Activated CD8-positive, alpha-beta memory T cell treated with anti-CD3 and anti-CD28 coated beads for 48 hours (primary cell): ENCODE measurements at regions not wholly inside any gene's neighbourhood (a gene's known extent, or its start where the extent isn't known, plus 50 kb on each side); places are given as distances from the start of the nearest gene placed in this dataset.

Source experiments
- DNase-seq, 3 experiments: peaks; one replicate each; pipeline ENCODE4 v3.0.0-alpha.2; 2020; ENCODE audit warnings: low read depth in 2 of 3, low spot score in 2 of 3

DNA sequence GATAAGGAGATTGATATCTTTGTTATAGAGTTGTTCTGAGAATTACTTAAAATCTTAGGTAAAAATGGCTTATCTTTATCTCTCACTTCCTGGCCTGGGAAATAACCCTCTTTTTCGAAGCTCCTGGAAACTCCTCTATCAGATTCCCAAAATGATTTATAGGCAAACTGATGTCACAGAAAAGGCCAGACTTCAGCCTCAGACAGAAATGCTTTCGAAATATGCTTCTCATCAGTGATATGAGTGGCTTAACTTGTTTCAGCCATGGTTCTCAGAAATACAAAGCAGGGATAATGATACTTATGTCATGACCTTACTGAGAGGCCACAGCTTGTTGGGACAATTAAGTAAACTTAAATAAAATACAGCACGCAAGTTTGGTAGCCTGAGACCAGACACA, 85.3 kb upstream of the HS3ST1 start:
- DNase-seq, result no peak

DNA sequence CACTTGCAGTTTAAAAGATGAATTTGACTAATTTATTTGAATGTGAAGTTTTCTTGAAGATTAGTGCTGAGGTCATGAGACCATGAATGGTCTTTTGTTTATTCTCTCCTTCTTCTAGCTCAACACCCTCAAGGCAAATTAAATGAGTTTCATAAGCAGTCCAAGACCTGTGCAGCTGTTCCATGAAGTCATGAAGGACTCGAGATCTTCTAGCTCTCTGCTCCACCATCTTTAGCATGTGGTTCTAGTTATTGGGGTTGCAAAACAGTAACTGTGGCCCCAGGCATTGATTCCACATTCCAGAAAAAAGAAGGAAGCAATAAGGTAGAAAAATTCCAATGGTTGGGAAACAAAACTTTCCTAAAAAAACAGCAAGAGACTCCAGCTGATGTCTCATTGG, 84.2 kb upstream of the HS3ST1 start:
- no peak for DNase-seq

DNA sequence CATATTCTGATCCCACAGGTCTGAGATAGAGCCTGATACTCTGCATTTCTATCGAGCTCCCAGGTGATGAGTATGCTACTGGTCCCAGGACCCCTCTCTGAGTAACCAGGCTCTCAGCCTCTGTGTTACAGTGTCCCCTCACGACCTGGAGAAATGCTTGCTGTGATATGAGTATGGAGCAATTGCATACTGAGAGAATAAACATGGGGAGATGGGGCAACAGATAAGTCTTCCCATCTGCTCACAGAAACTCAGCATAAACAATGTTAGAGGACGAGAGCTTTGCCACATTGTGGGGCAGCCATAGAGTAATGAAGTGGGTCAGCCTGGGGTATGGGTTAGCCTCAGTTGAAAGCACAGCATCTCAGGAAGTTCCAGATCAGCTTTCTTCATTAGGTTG, 82.6 kb upstream of the HS3ST1 start:
- DNase-seq, result no peak

DNA sequence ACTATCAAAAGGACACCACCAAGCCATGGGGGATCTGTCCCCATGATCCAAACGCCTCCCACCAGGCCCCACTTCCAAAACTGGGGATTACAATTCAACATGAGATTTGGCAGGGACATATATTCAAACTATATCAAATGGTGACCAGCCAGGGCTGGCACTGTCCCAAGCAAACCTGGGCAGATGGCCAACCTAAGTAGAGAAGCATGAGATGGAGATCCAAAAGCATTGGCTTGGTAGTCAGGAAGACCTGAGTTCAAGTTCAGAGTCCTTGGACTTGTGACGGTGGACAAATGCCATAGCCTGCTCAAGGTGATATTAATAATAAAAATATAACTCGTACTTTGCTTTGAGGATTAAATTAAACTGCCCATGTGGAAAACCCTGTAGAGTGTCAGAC, 79.2 kb upstream of the HS3ST1 start:
- no peak for DNase-seq

DNA sequence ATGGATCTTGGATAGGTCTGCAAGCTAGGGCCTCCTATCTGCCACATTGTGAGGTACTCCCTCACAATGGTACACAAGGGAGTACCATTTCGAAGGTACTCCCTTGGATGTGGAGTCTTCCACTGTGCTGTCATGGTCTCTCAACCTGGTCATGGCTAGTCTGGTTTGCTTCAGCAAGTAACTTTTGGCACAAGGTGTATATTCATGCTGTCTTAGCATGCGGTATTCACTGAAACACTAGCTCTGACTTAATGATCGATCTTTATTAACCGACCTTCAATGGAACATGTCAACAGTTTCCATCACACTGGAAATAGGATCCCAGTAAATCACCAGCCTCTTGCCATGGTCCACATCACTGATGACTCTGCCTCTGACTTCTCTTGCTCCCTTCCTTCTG, 77.5 kb upstream of the HS3ST1 start:
- DNase-seq, result no peak

DNA sequence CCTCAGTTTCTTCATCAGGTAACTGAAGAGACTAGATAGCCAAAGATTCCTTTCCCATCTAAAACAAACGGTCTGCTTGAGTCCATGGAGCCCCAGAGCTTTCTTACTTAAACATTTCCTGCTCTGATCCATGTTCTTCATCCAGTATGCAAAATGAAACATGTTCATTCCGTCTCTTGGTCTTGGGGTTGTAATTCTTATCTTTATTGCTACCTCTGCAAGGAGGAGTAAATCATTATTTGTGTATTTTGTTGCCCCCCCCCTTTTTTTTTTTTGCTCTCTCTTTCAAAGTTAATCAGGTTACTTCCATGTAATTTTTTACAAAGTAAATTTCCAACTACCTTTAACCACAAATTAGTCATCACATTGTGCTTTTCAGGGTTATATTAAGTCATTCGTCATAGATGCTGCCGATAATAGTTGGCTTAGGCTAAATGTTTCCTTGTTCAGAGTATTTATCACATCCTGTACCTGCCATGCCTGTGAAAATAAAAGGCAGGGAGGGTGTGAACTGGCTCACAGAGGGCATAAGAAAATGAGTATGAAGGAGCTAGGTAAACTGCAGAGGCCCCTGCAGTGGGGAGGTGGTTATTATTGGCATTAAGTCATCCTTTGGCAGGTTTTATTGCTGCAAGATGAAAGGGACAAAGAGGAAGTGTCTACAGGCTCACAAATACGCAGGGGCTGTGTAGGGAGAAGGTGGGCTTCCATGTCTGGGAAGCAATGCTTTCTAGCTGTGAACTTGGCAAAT, 76.7 kb upstream of the HS3ST1 start:
- DNase-seq, result no peak

DNA sequence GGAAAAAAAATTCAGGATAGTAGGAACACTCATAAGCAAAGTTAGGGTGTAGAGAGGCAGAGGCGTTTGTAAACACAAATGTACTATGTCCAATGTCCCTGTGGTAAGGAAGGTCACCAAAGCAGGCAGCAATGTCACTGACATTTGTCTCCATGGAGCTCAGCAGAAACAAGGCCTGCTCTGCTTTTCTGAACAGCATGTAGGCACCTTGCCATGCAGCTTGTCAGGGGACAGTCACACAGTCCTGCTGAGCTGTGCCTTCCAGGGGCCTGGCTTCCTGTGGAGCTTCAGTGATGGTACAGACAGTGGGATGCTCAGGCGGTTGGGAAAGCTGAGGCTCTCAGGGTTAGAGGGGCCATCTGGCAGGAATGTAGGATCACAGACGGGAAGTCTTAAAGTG, 74.5 kb upstream of the HS3ST1 start:
- no peak for DNase-seq

DNA sequence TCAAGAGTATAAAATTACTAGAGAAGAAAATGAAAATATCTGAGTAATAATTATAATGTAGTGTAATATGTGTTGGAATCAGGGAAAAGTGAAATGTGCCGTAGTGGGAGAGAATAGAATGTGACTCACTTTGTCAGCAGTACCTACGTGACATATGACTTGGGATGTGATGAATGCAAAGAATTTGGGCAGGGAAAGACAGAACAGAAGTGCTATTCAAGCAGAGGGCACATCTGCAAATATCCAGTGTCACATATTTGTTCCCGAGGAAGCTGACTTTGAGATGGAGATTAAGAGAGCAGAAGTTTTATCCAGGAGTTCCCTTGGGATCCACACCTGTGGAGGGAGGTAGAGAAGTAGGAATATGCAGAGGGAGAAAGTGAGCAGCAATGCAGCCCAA, 69.3 kb upstream of the HS3ST1 start:
- no peak for DNase-seq

DNA sequence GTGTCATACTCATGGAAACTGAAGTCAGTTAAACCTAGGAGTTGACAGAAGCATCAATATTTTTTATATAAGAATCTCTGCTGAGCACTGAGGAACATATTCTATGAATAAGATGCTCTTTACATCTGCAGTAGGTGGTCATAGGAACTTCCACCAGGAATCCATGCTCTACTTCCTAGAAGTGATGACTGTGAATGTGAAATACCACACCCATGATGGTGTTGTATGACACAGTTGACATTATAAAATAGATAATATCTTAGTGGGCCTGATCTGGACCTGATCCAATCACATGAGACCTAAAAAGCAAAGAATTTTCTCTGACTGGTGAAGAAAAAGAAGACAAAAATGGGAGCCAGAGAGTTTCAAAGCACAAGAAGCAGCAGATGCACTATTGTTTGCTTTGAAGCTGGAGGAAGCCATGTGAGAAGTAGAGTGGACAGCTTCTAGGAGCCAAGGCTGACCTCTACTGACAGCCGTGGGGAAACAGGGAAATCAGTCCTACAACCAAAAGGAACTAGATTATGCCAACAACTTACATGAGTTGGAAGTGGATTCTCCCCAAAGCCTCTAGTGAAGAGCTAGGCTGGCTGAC, 68.6 kb upstream of the HS3ST1 start:
- no peak for DNase-seq

DNA sequence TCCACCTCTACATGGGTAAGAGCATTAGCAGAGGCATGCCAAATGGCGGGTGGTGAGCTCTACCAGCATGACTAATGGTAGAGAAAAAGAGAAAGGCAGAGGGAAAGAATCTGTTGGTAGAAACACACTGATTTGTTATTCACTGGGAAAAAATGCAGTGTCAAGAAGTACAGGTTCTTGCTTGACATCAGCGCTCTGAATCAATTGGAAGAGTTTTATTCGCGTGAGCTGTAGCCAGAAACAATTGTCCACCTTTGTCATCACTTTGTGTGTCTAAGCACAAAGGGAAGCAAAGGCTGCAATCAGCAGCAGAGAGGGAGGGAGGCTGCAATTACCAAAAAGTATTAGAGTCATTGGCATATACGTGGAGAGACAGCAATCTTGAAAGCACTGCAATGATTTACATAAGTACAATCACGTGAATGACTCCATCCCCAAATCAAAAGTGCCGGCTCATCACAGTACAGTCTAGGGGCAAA, 67.7 kb upstream of the HS3ST1 start:
- DNase-seq, result no peak

DNA sequence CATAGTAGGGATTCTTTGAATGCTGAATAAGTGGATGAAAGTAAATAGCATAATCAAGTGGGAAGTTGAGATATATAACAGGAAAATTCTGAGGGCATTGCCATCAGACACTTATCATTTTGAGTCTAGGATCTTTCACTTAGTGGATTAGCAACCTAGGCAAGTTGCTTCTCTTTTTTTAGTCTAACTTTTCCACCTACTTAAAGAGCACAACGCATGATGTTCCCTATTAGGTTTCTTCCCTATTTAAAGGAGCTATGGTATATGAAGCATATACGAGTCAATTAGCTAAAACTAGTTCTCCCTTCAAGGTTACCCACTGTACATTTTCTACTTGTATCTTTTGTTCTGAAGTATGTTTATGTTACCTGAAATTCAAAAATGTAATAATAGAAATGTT, 67.1 kb upstream of the HS3ST1 start:
- DNase-seq, result no peak

DNA sequence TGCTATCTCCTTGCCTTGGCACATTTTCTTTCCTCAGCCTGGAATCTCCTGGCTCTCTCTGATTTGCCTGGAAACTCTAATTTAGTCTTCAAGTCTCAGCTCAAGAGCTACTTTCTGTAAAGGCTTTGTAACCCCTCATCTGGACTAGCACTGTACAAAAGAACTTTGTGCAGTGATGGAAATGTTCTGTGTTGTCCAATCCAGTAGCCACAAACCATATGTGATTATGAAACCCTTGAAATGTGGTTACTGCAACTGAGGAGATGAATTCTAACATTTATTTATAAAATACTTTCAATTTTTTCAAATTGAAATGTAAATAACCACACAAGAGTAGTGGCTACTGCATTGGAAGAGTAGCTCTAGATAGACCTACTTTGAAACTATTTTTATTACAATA, 66.6 kb upstream of the HS3ST1 start:
- no peak for DNase-seq

DNA sequence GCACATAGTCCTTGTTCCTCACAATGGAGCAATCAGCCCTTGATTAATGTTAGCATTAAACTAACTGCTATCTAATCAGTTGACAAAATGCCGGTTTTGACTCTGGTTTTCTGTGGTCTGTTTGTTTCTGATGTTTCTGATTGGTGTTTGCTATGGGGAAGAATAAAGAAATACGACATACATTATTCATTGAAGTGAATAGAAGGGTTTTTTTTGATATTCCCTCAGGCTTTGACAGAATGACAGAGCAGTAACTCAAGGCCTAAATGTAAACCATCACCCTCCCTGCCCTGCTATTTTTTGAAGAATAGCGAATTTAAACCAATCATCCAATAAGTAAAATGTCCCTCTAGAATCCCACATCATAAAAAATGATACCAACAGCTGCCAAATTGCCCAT, 65.5 kb upstream of the HS3ST1 start:
- no peak for DNase-seq

DNA sequence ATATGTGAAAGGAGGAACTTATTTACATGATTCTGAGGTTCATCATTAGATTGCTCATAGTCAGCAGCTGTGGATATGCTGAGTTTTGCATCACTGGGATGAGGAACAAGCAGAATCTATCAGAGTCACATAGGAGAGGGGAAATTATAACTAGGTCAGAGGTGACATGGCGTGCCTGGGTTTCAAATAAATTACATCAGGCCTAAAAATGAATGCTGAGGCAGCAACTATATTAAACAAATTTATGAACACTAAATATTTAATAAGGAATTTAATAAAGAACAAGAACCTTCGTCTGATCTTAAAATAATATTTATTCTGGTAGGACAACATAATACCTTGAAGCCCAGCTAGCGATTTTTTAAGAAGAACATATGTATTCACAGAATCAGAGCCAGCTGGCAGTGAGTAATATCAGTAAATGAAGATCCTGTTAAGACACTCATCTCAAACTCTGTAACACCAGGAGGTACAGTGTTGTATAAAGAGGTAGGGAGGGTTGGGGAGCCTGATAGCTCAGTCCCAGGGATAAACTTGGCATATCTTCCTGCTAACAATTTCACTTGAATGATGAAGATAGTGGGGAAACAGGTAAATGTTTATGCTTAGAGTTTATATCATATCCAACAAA, 60.9 kb upstream of the HS3ST1 start:
- no peak for DNase-seq

DNA sequence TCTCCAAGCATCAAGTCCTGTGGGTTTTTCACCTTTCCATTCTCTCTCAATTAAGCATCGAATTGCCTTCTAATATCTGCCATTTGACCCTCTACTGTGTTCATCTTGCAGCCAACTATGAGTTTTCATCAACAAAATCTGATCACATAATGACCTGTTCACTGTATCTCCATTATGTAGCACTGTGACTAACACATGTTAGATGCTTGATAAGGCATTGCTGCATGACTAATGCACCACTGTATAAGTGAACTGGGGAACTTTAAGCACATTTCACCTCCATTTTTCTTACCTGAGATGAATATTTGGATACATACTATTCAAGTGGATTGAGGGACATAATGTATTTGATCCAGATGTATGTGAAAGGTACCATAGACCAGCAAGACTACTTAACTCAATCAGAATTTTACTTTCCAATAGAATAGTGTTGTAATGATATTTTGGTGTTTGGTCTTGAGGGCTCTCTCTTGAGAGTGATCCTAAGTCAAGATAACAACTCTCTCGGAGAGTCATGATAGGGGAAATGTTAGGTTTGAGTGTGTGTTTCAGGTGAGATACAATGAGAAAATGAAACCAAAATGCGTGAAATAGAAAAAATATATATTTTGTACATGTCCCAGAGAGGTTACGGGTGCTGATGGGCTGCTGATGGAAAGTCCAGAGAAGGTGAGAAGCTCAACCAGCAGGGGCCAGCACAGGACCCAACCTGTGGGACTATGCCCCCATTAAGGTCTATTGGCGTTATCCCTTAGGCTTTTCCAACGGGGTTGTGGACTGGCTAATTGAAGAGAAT, 60.2 kb upstream of the HS3ST1 start:
- DNase-seq, result no peak

DNA sequence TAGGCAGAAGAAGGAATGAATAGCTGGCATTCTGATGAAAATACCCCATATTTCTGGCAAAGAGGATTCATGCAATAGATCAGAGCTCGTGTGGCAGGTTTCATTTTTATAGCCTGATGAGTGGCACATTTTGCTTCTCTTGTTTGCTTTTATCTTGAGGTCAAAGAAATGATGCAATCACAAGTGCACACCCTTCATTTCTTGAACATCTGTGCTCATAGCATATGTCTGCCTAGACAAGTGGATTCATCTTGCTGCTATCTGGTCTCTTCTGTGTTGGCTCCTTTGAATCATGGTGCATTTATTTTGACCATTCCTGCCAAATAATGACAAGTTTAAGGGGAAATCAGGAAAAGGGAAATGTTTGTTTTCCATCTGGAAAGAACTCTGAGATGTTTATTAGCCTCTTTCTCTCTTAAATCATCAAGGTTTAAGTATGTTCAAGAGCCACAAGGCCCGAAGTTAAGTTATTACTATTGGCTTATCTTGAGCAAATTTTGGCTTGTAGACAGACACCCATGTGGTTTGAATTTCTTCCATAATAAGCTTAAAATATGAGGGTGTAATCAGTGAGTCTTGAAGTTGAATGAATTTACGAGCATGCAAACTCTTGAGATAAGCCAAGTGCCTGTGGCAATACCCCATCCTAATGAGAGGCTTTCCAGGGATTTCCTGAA, 59.3 kb upstream of the HS3ST1 start:
- DNase-seq, result no peak

DNA sequence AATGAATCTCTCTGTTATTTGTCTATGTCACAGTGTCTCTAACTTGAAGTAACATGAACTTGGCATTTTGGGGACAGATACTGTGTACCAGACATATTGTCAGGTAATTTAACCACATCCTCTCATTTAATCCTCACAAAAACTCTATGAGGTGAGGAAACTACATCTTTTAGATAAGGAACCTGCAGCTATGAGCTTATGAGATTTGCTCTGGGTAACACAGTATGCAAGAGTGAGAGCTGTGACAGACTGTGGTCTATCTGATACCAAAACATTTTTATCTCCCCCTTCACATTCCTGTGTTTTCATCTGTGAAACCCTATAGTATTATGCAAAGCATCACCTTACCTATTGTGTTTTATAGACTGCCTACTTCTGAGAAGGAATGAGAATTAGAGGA, 58.4 kb upstream of the HS3ST1 start:
- DNase-seq, result no peak

DNA sequence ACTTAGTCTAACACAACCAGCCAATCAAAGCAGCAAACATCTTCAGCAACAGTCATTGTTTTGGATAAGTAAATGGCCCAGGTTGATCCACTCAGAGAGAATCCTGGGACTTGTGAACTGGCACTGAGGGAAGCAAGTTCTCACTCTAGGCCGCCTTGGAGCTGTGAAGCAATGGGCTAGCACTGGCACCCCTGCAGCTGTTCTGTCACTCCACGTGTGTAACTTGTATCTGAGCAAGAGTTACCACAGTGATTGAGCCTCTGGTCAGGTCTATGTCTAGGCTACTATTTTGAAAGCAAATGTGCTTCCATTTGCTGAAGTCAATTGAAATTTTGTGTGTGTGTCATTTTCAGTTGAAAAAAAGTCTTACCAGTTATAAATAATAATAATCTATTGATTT, 57.2 kb upstream of the HS3ST1 start:
- DNase-seq, result no peak

DNA sequence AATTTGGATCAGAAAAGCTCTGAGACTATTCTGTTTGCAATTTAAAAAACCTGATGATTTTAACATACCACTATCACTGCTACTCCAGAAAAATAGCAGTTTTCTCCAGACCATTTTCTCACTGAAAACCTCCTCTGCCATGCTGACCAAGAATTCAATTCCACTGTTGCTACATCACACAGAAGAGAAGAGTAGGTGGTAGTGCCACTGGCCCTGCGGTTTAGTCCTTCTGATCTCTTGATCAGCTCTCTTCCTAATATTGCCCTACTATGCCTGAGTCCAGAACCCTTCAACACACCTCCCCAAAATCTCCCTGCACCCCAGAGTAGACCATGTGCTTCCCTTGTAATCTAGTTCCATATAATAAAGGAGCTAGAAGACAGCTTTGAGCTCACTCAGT, 55.8 kb upstream of the HS3ST1 start:
- no peak for DNase-seq

DNA sequence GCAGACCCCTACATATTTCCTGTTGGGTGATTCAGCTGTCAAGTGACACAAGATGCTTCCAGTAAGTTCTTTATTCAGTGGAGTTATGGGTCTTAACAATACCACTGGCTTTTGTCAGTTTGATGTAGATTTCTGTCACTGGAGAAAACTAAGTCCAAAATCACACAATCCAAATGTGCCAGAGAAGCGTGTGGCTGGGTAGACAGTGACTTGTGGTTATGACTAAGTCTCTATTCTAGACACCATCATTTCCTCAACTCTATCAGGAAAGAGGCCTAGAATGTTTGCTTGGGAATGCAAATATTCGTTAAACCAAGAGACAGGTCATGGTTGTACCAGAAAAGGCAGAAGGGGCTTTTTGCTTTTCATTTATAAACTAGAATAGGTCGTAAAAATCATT, 54.4 kb upstream of the HS3ST1 start:
- DNase-seq, result no peak

DNA sequence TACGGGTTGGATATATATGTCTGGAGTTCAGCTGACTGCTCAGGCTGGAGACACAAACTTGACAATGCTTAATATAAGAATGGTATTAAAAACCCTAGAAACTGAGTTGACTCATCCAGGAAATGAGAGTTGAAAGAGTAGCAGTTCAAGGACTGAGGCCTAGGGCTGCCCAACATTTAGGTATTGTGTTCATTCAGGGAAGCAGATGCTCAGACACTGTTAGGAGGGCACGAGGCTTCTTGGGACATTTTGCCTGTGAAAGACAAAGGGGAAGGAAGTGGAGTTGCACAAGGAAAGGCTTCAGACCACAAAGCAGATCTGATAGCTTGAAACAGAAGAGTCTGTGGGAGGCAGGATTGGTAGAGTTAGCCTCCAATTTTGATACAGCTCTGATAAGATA, 52.0 kb upstream of the HS3ST1 start:
- DNase-seq, result no peak
